HL-60 (cell line): ENCODE measurements at regions not wholly inside any gene's neighbourhood (a gene's known extent, or its start where the extent isn't known, plus 50 kb on each side); places are given as distances from the start of the nearest gene placed in this dataset.

Source experiments
- CTCF ChIP-seq: IDR thresholded peaks from one replicate; pipeline ENCODE4 v1.5.1; 2011; ENCODE audit warnings: low read length, control low read depth, inconsistent platforms; ENCODE audit not compliant: insufficient read depth
- GABPA ChIP-seq: IDR thresholded peaks from 2 replicates; pipeline ENCODE4 v1.6.1; 2012; ENCODE audit warnings: low read depth
- POLR2AphosphoS5 ChIP-seq: IDR thresholded peaks from 2 replicates; pipeline ENCODE4 v1.6.1; 2012; ENCODE audit warnings: low read depth
- SPI1 ChIP-seq: IDR thresholded peaks from 2 replicates; pipeline ENCODE4 v1.6.1; 2012; ENCODE audit warnings: low read depth, mild to moderate bottlenecking, borderline replicate concordance

- no peak for TF ChIP-seq GABPA
- TF ChIP-seq CTCF, result no peak
- TF ChIP-seq POLR2AphosphoS5, result no peak
- no peak for TF ChIP-seq SPI1
These were observed 241.7 kb downstream of the SEC14L1 start for GRCh38 chr17:77382356-77382911.
